Bronchial epithelial cell (primary cell): ENCODE measurements at regions not wholly inside any gene's neighbourhood (a gene's known extent, or its start where the extent isn't known, plus 50 kb on each side); places are given as distances from the start of the nearest gene placed in this dataset.

Source experiments
- DNase-seq: peaks from one replicate; pipeline ENCODE4 v3.0.0-alpha.2; 2010; ENCODE audit warnings: low read depth
- FAIRE-seq: peaks from 2 replicates; lab custom pipeline; 2011; peaks lifted over from hg19 to GRCh38; lab: Jason Lieb, UNC
- H3K27me3 ChIP-seq: 2 replicates; pipeline ENCODE4 v1.5.1; 2011; ENCODE audit warnings: low read length; ENCODE audit not compliant: control insufficient read depth, insufficient read depth
- H3K36me3 ChIP-seq: 2 replicates; pipeline ENCODE4 v1.5.1; 2011; ENCODE audit warnings: low read length; ENCODE audit not compliant: control insufficient read depth, insufficient read depth
- H3K4me3 ChIP-seq: 2 replicates; pipeline ENCODE4 v1.5.1; 2011; ENCODE audit warnings: mild to moderate bottlenecking, low read depth, low read length, control low read depth
- CTCF ChIP-seq: IDR thresholded peaks from 2 replicates; pipeline ENCODE4 v1.5.1; 2011; ENCODE audit warnings: mild to moderate bottlenecking, moderate library complexity, low read length, control low read depth, inconsistent platforms; ENCODE audit not compliant: insufficient read depth, severe bottlenecking

DNA sequence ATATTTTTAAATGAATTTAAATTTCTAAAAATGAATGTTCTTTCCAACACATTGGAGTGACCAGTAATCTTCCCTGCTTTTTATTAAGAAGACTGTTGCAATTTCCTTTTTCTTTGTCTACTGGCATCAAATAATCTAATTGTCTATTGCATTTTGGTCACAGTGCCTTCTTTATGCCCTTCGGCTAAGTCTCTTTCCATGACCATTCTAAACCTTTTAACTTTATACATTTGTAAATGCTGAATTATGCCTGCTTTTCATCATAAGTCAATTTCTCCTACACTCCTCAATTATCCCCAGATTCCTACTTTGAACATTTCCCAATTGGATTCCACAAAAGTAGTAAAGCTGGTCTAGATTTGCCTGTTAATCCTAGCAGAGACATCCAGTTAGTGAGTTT lies 69.1 kb upstream of the HSF2 start:
- Histone ChIP-seq H3K27me3 (no peaks in the 10 kb centered on the region), H3K36me3 (no peaks in the 10 kb centered on the region), H3K4me3 (no peak overlapping the region)
- DNase-seq: no peak
- no peak for TF ChIP-seq CTCF
- no peak for FAIRE-seq

DNA sequence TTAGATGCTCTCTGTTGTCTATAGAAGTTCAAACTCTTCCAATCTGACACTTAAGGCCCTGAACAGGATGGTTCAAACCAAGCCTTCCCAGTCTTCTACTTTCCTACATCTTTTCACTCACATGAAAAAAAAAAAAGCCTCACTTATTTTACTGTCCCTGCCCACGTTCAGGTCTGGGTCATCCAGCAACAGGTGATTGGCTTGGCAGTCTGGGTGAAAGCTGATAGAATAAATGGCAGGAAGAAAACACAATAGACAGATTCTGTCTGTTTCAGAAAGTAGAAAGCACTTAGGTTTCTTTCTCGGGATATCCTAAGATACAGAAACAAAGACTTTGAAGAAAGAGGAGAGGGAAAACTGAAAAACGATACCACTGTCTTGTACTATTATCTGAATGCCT lies 61.8 kb upstream of the HSF2 start:
- Histone ChIP-seq H3K36me3 (no peaks in the 10 kb centered on the region), H3K4me3 (no peak overlapping the region), H3K27me3 (no peaks in the 10 kb centered on the region)
- TF ChIP-seq CTCF: no peak
- no peak for DNase-seq
- FAIRE-seq: no peak

DNA sequence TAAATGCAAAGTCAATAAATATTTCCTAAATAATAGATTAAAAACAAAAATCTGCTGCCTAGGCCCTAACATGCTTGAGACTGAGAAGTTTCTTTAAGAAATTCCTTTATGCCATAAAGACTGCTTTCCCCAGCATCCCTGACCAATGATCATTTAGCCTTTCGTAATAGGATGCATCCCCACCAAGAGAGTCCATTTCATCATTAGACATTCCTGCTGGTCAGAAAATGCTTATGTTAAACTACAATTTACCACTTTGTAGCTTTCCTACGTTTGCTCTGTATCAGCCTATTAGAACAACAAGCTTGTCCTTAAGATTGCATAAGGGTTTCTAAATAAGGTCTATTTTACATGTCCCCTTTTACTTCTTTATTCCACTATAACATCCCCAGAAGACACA lies 59.8 kb upstream of the HSF2 start:
- no peaks in the 10 kb centered on the region for H3K27me3 ChIP-seq
- no peak overlapping the region for H3K4me3 ChIP-seq
- TF ChIP-seq CTCF: no peak
- no peaks in the 10 kb centered on the region for H3K36me3 ChIP-seq
- no peak for DNase-seq
- FAIRE-seq: no peak

GRCh38 chr6:122347280-122347679 lies 52.2 kb upstream of the HSF2 start:
- no peak for TF ChIP-seq CTCF
- FAIRE-seq: no peak
- H3K4me3 ChIP-seq: no peak overlapping the region
- no peaks in the 10 kb centered on the region for H3K27me3 ChIP-seq
- no peak for DNase-seq
- H3K36me3 ChIP-seq: no peaks in the 10 kb centered on the region

DNA sequence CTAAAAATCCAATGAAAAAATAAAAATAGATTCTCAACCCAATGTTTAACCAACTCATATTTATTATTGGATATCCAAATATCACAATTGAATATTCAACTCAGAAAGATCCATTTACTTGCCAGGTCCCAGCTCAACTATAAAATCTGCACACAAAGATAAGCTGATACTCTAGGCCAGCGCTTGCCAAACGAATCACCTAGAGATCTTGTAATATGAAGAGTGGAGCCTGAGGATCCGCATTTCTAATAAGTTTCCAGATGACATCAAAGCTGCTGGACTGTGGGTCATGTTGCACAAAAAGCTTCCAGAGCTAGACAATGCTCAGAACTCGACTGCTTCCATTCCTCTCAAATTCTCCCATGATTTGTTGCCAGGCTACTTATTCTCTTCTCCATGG lies 51.7 kb upstream of the HSF2 start:
- no peak for TF ChIP-seq CTCF
- H3K27me3 ChIP-seq: no peaks in the 10 kb centered on the region
- H3K36me3 ChIP-seq: no peaks in the 10 kb centered on the region
- DNase-seq (no peak), FAIRE-seq (no peak)
- no peak overlapping the region for H3K4me3 ChIP-seq
